Heart left ventricle (tissue), 13 donors: ENCODE measurements at regions not wholly inside any gene's neighbourhood (a gene's known extent, or its start where the extent isn't known, plus 50 kb on each side); places are given as distances from the start of the nearest gene placed in this dataset.

Source experiments
- CTCF ChIP-seq, 12 donors: fragments of 200-600 bp; sonication (generic) in 4 of 12; IDR thresholded peaks; one replicate each; pipeline versions ENCODE4 v1.5.0 to v1.8.0; 2018 to 2022; ENCODE audit warnings: antibody characterized with exemption in 12 of 12, mild to moderate bottlenecking in 5 of 12
- POLR2A ChIP-seq, 2 donors: fragments of 450-650 bp; IDR thresholded peaks; one replicate each; pipeline ENCODE4 v1.6.1; 2017; ENCODE audit warnings: antibody characterized with exemption in 2 of 2, mild to moderate bottlenecking in 2 of 2, moderate library complexity in 2 of 2
- donor health status: ischemic (EF 13 %, LVEDD 7.1; RV severe dilation, severe dysfunction).
- donor health status: DM: no; HTN: yes; CAD: no.
- donor health status: DM: no; HTN: no; CAD: no.
- donor health status: ischemic (EF 25% LVEDD 6.9; RV normal size, moderate dysfunction).
- donor health status: ischemic (EF 25% LVEDD 5.7; RV mildly dilated, moderate dysfunction).
- donor health status: ischemic (EF 35%, LVEDD 5.7; RV mildly dilated, moderate dysfunction).
- donor health status: nonischemic (EF 11% LVEDD 7.7; RV severe dilation, severe dysfunction).
- donor health status: DM: yes; HTN: yes; CAD: no.
- donor health status: PGD.
- donor health status: ischemic (EF 29% LVEDD 5.4; RV normal size, mild dysfunction).
- donor health status: nonischemic (EF 23%, LVEDD 6.1; RV moderate dilation, normal function).

GRCh38 chr5:5046680-5047502 lies 93.2 kb upstream of the ADAMTS16 start:
- TF ChIP-seq CTCF (IDR thresholded peaks at IDR 0.05) (no peak), POLR2A (IDR thresholded peaks at IDR 0.05) (no peak)
